ENCODE measurements at regions not wholly inside any gene's neighbourhood (a gene's known extent, or its start where the extent isn't known, plus 50 kb on each side); places are given as distances from the start of the nearest gene placed in this dataset.

- ChIA-PET CTCF (no interaction called here), POLR2A (no interaction called here)
- TF ChIP-seq ELF4 (IDR thresholded peaks at IDR 0.05) (no peak), CTBP1 (IDR thresholded peaks at IDR 0.05; ENCODE audit: borderline replicate concordance) (no peak), NFRKB (IDR thresholded peaks at IDR 0.05) (no peak), HDGF (IDR thresholded peaks at IDR 0.05; ENCODE audit: borderline replicate concordance) (no peak)
- no peak for DNase-seq (ENCODE audit: extremely low spot score)
These were observed 392.8 kb downstream of the SEC23A start for GRCh38 chr14:38710196-38710595.

GRCh38 chr14:38705220-38705619, 397.8 kb downstream of the SEC23A start:
- no peak for DNase-seq (ENCODE audit: extremely low spot score)
- no peak for TF ChIP-seq SP1 (IDR thresholded peaks at IDR 0.05)
- no peak for TF ChIP-seq HDGF (IDR thresholded peaks at IDR 0.05; ENCODE audit: borderline replicate concordance)
- TF ChIP-seq PKNOX1 (IDR thresholded peaks at IDR 0.05) = no peak
- no peak for TF ChIP-seq NFRKB (IDR thresholded peaks at IDR 0.05)
- TF ChIP-seq L3MBTL2 (conservative IDR thresholded peaks at IDR 0.05) = no peak
- TF ChIP-seq ARNT (IDR thresholded peaks at IDR 0.05) = no peak
- no peak for TF ChIP-seq CTBP1 (IDR thresholded peaks at IDR 0.05; ENCODE audit: borderline replicate concordance)
- TF ChIP-seq ZNF384 (IDR thresholded peaks at IDR 0.05) = no peak
- TF ChIP-seq ELF4 (IDR thresholded peaks at IDR 0.05) = no peak
- TF ChIP-seq SUZ12 (IDR thresholded peaks at IDR 0.05) = no peak
- TF ChIP-seq FOXA1 (IDR thresholded peaks at IDR 0.05) = no peak
- ChIA-PET CTCF (no interaction called here), POLR2A (no interaction called here)

GRCh38 chr14:38704220-38704619, 398.8 kb downstream of the SEC23A start:
- POLR2A ChIA-PET = no interaction called here

GRCh38 chr14:38696925-38697324, 406.1 kb downstream of the SEC23A start:
- POLR2A ChIA-PET = no interaction called here
- DNase-seq (ENCODE audit: extremely low spot score) = no peak
- TF ChIP-seq TARDBP (IDR thresholded peaks at IDR 0.05) (no peak), SUZ12 (IDR thresholded peaks at IDR 0.05) (no peak), L3MBTL2 (conservative IDR thresholded peaks at IDR 0.05) (no peak), FOXM1 (IDR thresholded peaks at IDR 0.05; ENCODE audit: borderline replicate concordance) (no peak), ZNF384 (IDR thresholded peaks at IDR 0.05) (no peak), NFRKB (IDR thresholded peaks at IDR 0.05) (no peak), BHLHE40 (IDR thresholded peaks at IDR 0.05; ENCODE audit: borderline replicate concordance) (no peak), PKNOX1 (IDR thresholded peaks at IDR 0.05) (no peak), HDGF (IDR thresholded peaks at IDR 0.05; ENCODE audit: borderline replicate concordance) (no peak), LEF1 (IDR thresholded peaks at IDR 0.05; ENCODE audit: borderline replicate concordance) (no peak), FOXA1 (IDR thresholded peaks at IDR 0.05) (no peak), SP1 (IDR thresholded peaks at IDR 0.05) (no peak), CTBP1 (IDR thresholded peaks at IDR 0.05; ENCODE audit: borderline replicate concordance) (no peak), FOXK2 (IDR thresholded peaks at IDR 0.05) (no peak), ELF4 (IDR thresholded peaks at IDR 0.05) (no peak), ARNT (IDR thresholded peaks at IDR 0.05) (no peak)
- CTCF ChIA-PET = no interaction called here

More at GRCh38 chr14:38704220-38704619, 398.8 kb downstream of the SEC23A start:
- DNase-seq (ENCODE audit: extremely low spot score) = no peak
- CTCF ChIA-PET = no interaction called here
- TF ChIP-seq LEF1 (IDR thresholded peaks at IDR 0.05; ENCODE audit: borderline replicate concordance) = no peak
- no peak for TF ChIP-seq HDGF (IDR thresholded peaks at IDR 0.05; ENCODE audit: borderline replicate concordance)
- no peak for TF ChIP-seq NFRKB (IDR thresholded peaks at IDR 0.05)
- TF ChIP-seq ZNF384 (IDR thresholded peaks at IDR 0.05) = no peak
- no peak for TF ChIP-seq PKNOX1 (IDR thresholded peaks at IDR 0.05)
- TF ChIP-seq L3MBTL2 (conservative IDR thresholded peaks at IDR 0.05) = no peak
- TF ChIP-seq CTBP1 (IDR thresholded peaks at IDR 0.05; ENCODE audit: borderline replicate concordance) = no peak
- TF ChIP-seq SP1 (IDR thresholded peaks at IDR 0.05) = no peak
- TF ChIP-seq FOXA1 (IDR thresholded peaks at IDR 0.05) = no peak
- no peak for TF ChIP-seq SUZ12 (IDR thresholded peaks at IDR 0.05)
- TF ChIP-seq BHLHE40 (IDR thresholded peaks at IDR 0.05; ENCODE audit: borderline replicate concordance) = no peak
- TF ChIP-seq FOXM1 (IDR thresholded peaks at IDR 0.05; ENCODE audit: borderline replicate concordance) = no peak
- no peak for TF ChIP-seq TARDBP (IDR thresholded peaks at IDR 0.05)
- TF ChIP-seq ARNT (IDR thresholded peaks at IDR 0.05) = no peak
- no peak for TF ChIP-seq ELF4 (IDR thresholded peaks at IDR 0.05)
- TF ChIP-seq FOXK2 (IDR thresholded peaks at IDR 0.05) = no peak

GRCh38 chr14:38693423-38693822, 409.6 kb downstream of the SEC23A start:
- no peak for DNase-seq (ENCODE audit: extremely low spot score)
- no peak for TF ChIP-seq TARDBP (IDR thresholded peaks at IDR 0.05)
- no peak for TF ChIP-seq FOXM1 (IDR thresholded peaks at IDR 0.05; ENCODE audit: borderline replicate concordance)
- no peak for TF ChIP-seq FOXK2 (IDR thresholded peaks at IDR 0.05)
- no peak for TF ChIP-seq ZNF384 (IDR thresholded peaks at IDR 0.05)
- CTCF ChIA-PET = no interaction called here
- POLR2A ChIA-PET = no interaction called here

GRCh38 chr14:38669027-38669426, 413.1 kb upstream of the CLEC14A start:
- TF ChIP-seq HDGF (IDR thresholded peaks at IDR 0.05; ENCODE audit: borderline replicate concordance) (no peak), PKNOX1 (IDR thresholded peaks at IDR 0.05) (no peak), CTBP1 (IDR thresholded peaks at IDR 0.05; ENCODE audit: borderline replicate concordance) (no peak), L3MBTL2 (conservative IDR thresholded peaks at IDR 0.05) (no peak)
- CTCF ChIA-PET = no interaction called here
- no peak for DNase-seq (ENCODE audit: extremely low spot score)
- POLR2A ChIA-PET = no interaction called here
